ENCODE measurements at regions not wholly inside any gene's neighbourhood (a gene's known extent, or its start where the extent isn't known, plus 50 kb on each side); places are given as distances from the start of the nearest gene placed in this dataset.

- no peaks in the 10 kb centered on the region for H3K36me3 ChIP-seq
- intact Hi-C loops (cut with DNase I): no loop called here
- H3K9me3 ChIP-seq: no peaks in the 10 kb centered on the region
- ATAC-seq (peak; percentile 84), DNase-seq (no peak)
- H3K4me1 ChIP-seq: no peaks in the 10 kb centered on the region
- no peak overlapping the region for H3K4me3 ChIP-seq
- no peak overlapping the region for H3K27ac ChIP-seq
- peak; percentile 47 to 52 for TF ChIP-seq CTCF (IDR thresholded peaks at IDR 0.05)
- H3K27me3 ChIP-seq: no peaks in the 10 kb centered on the region
These were observed 75.2 kb upstream of the SMARCA2 start for GRCh38 chr9:1939926-1940368.

DNA sequence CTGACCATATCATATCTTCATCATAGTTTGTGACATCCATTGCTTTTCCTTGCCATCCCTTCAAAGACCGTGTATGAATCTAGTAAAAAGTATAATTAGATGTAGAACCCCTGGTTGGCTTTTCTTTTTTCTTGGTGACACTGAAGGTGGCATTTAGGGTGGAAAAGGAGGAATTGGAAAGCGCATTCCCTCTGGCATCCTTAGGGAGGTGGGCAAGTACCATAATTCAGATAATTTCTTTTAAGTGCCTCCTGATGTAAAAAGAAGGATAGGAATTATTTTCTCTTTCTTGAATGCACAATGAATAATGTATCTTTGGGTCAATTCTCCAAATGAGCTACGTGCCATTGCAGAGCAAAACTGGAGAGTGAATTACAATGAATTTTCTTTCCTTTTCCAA lies 73.2 kb upstream of the SMARCA2 start:
- Histone ChIP-seq H3K27ac (no peak overlapping the region), H3K27me3 (no peaks in the 10 kb centered on the region), H3K4me3 (no peak overlapping the region), H3K36me3 (no peaks in the 10 kb centered on the region), H3K9me3 (no peaks in the 10 kb centered on the region), H3K4me1 (no peaks in the 10 kb centered on the region)
- ATAC-seq (no peak), DNase-seq (no peak)
- no peak for TF ChIP-seq CTCF (IDR thresholded peaks at IDR 0.05)
- intact Hi-C loops (cut with DNase I): no loop called here

GRCh38 chr9:1946526-1947283 lies 68.4 kb upstream of the SMARCA2 start:
- peak in 1 of 4 donors; percentile 35 for DNase-seq
- Histone ChIP-seq H3K9me3 (no peaks in the 10 kb centered on the region), H3K36me3 (no peaks in the 10 kb centered on the region), H3K4me1 (no peaks in the 10 kb centered on the region), H3K27me3 (no peaks in the 10 kb centered on the region), H3K27ac (no peak overlapping the region), H3K4me3 (no peak overlapping the region)
- intact Hi-C loops (cut with DNase I): no loop called here
- TF ChIP-seq CTCF (IDR thresholded peaks at IDR 0.05): no peak
- ATAC-seq: no peak

GRCh38 chr9:1947438-1947837 lies 67.7 kb upstream of the SMARCA2 start:
- Histone ChIP-seq H3K27ac (no peak overlapping the region), H3K9me3 (no peaks in the 10 kb centered on the region), H3K27me3 (no peaks in the 10 kb centered on the region), H3K36me3 (no peaks in the 10 kb centered on the region), H3K4me3 (no peak overlapping the region), H3K4me1 (no peaks in the 10 kb centered on the region)
- no peak for TF ChIP-seq CTCF (IDR thresholded peaks at IDR 0.05)
- intact Hi-C loops (cut with DNase I): no loop called here
- DNase-seq (no peak), ATAC-seq (no peak)

DNA sequence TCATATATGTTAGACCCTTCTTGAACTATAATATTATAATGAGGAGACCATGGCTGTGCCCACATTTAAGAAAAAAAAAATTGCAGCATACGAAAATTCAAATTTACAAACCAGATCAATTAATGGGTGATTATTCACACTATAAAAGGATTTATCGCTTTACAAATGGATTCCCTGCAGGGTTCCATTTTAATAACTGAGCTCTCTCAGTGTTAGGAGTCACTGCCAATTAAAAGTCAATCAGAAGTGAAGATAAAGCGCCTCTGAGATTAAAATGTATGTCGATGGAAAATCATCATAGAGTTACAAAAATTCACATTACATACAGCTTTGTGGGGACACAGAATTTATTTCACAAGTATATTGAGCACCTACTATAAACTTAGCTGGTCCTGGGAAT lies 66.6 kb upstream of the SMARCA2 start:
- intact Hi-C loops (cut with DNase I): no loop called here
- no peaks in the 10 kb centered on the region for H3K36me3 ChIP-seq
- no peaks in the 10 kb centered on the region for H3K27me3 ChIP-seq
- no peak for TF ChIP-seq CTCF (IDR thresholded peaks at IDR 0.05)
- H3K27ac ChIP-seq: no peak overlapping the region
- ATAC-seq (no peak), DNase-seq (no peak)
- H3K4me1 ChIP-seq: no peaks in the 10 kb centered on the region
- H3K4me3 ChIP-seq: no peak overlapping the region
- no peaks in the 10 kb centered on the region for H3K9me3 ChIP-seq

Measured in left lung (tissue), 4 donors.